OCI-LY7 (cell line): ENCODE measurements at regions not wholly inside any gene's neighbourhood (a gene's known extent, or its start where the extent isn't known, plus 50 kb on each side); places are given as distances from the start of the nearest gene placed in this dataset.

Experiments used
- BruUV-seq: library from RNA; stranded (reverse); fragments of 400-500 nt; replicated peaks from 2 replicates; lab custom pipeline; 2021; lab: Mats Ljungman, UMichigan
- CTCF ChIA-PET: fragments of 300-600 bp; sonication (Branson Sonifier 250); formaldehyde crosslinking; loops from one replicate; lab custom pipeline; 2022; ENCODE audit warnings: antibody characterized with exemption; ENCODE audit not compliant: unreplicated experiment; lab: Charles Lee
- POLR2A ChIA-PET: fragments of 300-600 bp; sonication (Branson Sonifier 250); formaldehyde crosslinking; loops from one replicate; lab custom pipeline; 2022; ENCODE audit warnings: antibody characterized with exemption; lab: Charles Lee
- DNase-seq: peaks from one replicate; pipeline ENCODE4 v3.0.0-alpha.2; 2015; ENCODE audit warnings: low spot score
- H2AFZ ChIP-seq: fragments of 200-600 bp; sonication (generic), shearing (Covaris generic); 2 replicates; pipeline ENCODE4 v1.6.1; 2014; ENCODE audit warnings: mild to moderate bottlenecking, antibody characterized with exemption, low read length, moderate library complexity
- H3K27ac ChIP-seq: fragments of 200-600 bp; sonication (generic); 2 replicates; pipeline ENCODE4 v1.5.1; 2014; ENCODE audit warnings: mixed run types, low read depth, mild to moderate bottlenecking, moderate library complexity, low read length, inconsistent platforms; ENCODE audit not compliant: poor library complexity, severe bottlenecking
- H3K36me3 ChIP-seq: fragments of 200-600 bp; sonication (generic); 2 replicates; pipeline ENCODE4 v1.6.1; 2014; ENCODE audit warnings: mild to moderate bottlenecking, antibody characterized with exemption, low read length, moderate library complexity, mixed read lengths; ENCODE audit not compliant: insufficient read depth
- H3K4me1 ChIP-seq: fragments of 200-600 bp; sonication (generic); 2 replicates; pipeline ENCODE4 v1.5.1; 2014; ENCODE audit warnings: mild to moderate bottlenecking, low read length; ENCODE audit not compliant: insufficient read depth, poor library complexity, severe bottlenecking
- H3K4me2 ChIP-seq: fragments of 200-600 bp; sonication (generic); 2 replicates; pipeline ENCODE4 v1.6.1; 2014; ENCODE audit warnings: mild to moderate bottlenecking, low read length
- H3K4me3 ChIP-seq: fragments of 200-600 bp; sonication (generic); 2 replicates; pipeline ENCODE4 v1.5.1; 2014; ENCODE audit warnings: mild to moderate bottlenecking, low read depth, low read length; ENCODE audit not compliant: poor library complexity, severe bottlenecking
- H3K79me2 ChIP-seq: fragments of 200-600 bp; sonication (generic); 2 replicates; pipeline ENCODE4 v1.6.1; 2016; ENCODE audit warnings: low read depth, mild to moderate bottlenecking, low read length, moderate library complexity, mixed read lengths; ENCODE audit not compliant: insufficient read depth
- H3K9me2 ChIP-seq: fragments of 200-600 bp; sonication (generic); 2 replicates; pipeline ENCODE4 v1.6.1; 2016; ENCODE audit warnings: mild to moderate bottlenecking, low read length, mixed read lengths; ENCODE audit not compliant: insufficient read depth
- H3K9me3 ChIP-seq: fragments of 200-600 bp; sonication (generic); 2 replicates; pipeline ENCODE4 v1.6.1; 2014; ENCODE audit warnings: mild to moderate bottlenecking, mixed run types, low read length, mixed read lengths
- H4K20me1 ChIP-seq: fragments of 200-600 bp; sonication (generic); 2 replicates; pipeline ENCODE4 v1.6.1; 2014; ENCODE audit warnings: mild to moderate bottlenecking, antibody characterized with exemption, low read length, moderate library complexity, mixed read lengths; ENCODE audit not compliant: insufficient read depth
- CTCF ChIP-seq: fragments of 200-600 bp; sonication (generic); conservative IDR thresholded peaks from 2 replicates; pipeline ENCODE4 v1.5.1; 2014; ENCODE audit warnings: mild to moderate bottlenecking, antibody characterized with exemption, low read length, moderate library complexity, mixed read lengths
- EZH2phosphoT487 ChIP-seq: fragments of 200-600 bp; sonication (generic); IDR thresholded peaks from 2 replicates; pipeline ENCODE4 v1.6.1; 2018; ENCODE audit warnings: low read depth, borderline replicate concordance, mild to moderate bottlenecking, mixed run types, antibody characterized with exemption, low read length, moderate library complexity, mixed read lengths
- intact Hi-C: fragments of 100-400 bp; cut with micrococcal nuclease; formaldehyde crosslinking; loops from one replicate; pipeline ENCODE4 v1.10.0; 2022; ENCODE audit not compliant: unreplicated experiment

DNA sequence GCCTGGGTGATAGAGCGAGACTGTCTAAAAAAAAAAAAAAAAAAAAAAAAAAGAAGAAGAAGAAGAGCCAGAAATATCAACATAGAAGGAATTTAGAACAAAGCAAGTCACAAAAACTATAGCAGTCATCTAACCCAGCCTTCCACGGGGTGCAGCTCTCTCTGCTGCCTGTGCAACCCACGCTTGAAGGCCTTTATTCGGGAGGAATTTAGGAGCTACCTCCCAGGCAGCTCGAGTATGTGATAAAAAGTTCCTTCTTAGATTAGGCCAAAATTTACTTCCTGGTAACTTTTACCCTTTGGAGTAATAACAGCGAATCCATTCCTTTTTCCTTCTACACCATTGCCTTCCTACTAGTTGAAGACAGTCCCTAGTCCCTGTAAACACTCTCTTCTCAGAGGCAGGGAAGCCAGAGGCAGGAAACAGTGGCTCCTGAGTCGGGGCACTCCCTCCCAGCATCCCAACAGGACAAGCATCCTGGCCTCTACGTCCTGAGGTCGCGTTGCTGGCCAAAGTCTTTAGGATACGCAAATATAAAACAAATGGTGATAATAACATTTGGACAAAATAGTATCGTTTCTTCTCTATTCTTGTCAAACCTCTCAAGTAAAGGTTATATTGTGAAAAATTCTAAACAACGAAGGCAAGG lies 109.3 kb upstream of the KMT2C start:
- Histone ChIP-seq H3K9me2 (no peaks in the 10 kb centered on the region), H3K36me3 (no peaks in the 10 kb centered on the region), H3K4me2 (no peak overlapping the region), H3K4me3 (no peak overlapping the region), H4K20me1 (no peaks in the 10 kb centered on the region), H2AFZ (no peak overlapping the region), H3K4me1 (no peaks in the 10 kb centered on the region), H3K9me3 (no peaks in the 10 kb centered on the region), H3K27ac (no peak overlapping the region), H3K79me2 (no peaks in the 10 kb centered on the region)
- BruUV-seq: no TSS peak
- ChIA-PET POLR2A (interaction anchor here (0.7 kb wide), 1 partner anchor 55 kb away, joined by 4 read pairs; no protein-coding TSS in a partner anchor), CTCF (no interaction called here)
- no peak for DNase-seq
- TF ChIP-seq EZH2phosphoT487 (no peak), CTCF (no peak)
- intact Hi-C loops: no loop called here

DNA sequence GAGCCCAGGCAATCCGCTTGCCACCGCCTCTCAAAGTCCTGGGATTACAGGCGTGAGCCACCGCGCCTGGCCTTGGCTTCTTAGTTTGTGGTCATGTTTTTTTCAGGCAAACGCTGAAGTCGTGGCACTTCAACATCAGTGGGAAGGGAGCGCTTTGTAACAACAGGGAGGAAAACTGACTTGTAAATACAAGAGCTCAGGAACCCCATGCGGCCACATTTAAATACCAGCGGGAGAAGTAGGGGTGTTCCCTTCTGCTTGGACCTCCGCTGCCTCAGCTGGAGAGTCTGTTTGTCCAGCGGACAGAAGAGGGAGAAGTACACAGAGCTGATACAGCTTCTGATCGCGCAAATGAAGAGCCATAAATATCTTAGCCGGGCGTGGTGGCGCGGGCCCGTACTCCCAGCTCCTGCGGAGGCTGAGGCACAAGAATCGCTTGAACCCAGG lies 108.7 kb upstream of the KMT2C start:
- CTCF ChIA-PET: no interaction called here
- POLR2A ChIA-PET: interaction anchor here (0.5 kb wide), 1 partner anchor 254 kb away, joined by 3 read pairs; no protein-coding TSS in a partner anchor

More for the DNA sequence above, 108.7 kb upstream of the KMT2C start:
- H3K4me3 ChIP-seq: no peak overlapping the region
- H2AFZ ChIP-seq: no peak overlapping the region
- H3K27ac ChIP-seq: no peak overlapping the region
- no TSS peak for BruUV-seq
- no peaks in the 10 kb centered on the region for H4K20me1 ChIP-seq
- no peaks in the 10 kb centered on the region for H3K9me2 ChIP-seq
- H3K4me1 ChIP-seq: no peaks in the 10 kb centered on the region
- no peak for DNase-seq
- intact Hi-C loops: no loop called here
- TF ChIP-seq CTCF (no peak), EZH2phosphoT487 (no peak)
- H3K4me2 ChIP-seq: no peak overlapping the region
- H3K9me3 ChIP-seq: no peaks in the 10 kb centered on the region
- H3K36me3 ChIP-seq: no peaks in the 10 kb centered on the region
- no peaks in the 10 kb centered on the region for H3K79me2 ChIP-seq
